ENCODE measurements at regions not wholly inside any gene's neighbourhood (a gene's known extent, or its start where the extent isn't known, plus 50 kb on each side); places are given as distances from the start of the nearest gene placed in this dataset.

- no peak for TF ChIP-seq CTCF (IDR thresholded peaks at IDR 0.05; ENCODE audit: low read depth, low read length, poor library complexity, severe bottlenecking)
- TF ChIP-seq EZH2phosphoT487 (IDR thresholded peaks at IDR 0.05; ENCODE audit: borderline replicate concordance, low read length) = no peak
These were observed 242.3 kb upstream of the KCNIP4 start for GRCh38 chr4:22190855-22191254.
